Ishikawa (cell line): ENCODE measurements at regions not wholly inside any gene's neighbourhood (a gene's known extent, or its start where the extent isn't known, plus 50 kb on each side); places are given as distances from the start of the nearest gene placed in this dataset.

Experiments
- CEBPB ChIP-seq: IDR thresholded peaks from 2 replicates; pipeline ENCODE4 v1.6.1; 2012
- CREB1 ChIP-seq: IDR thresholded peaks from 2 replicates; pipeline ENCODE4 v1.6.1; 2012; ENCODE audit warnings: low read depth
- EGR1 ChIP-seq: IDR thresholded peaks from 2 replicates; pipeline ENCODE4 v1.6.1; 2012
- EP300 ChIP-seq: IDR thresholded peaks from 2 replicates; pipeline ENCODE4 v1.6.1; 2012; ENCODE audit warnings: borderline replicate concordance
- FOXM1 ChIP-seq: IDR thresholded peaks from 2 replicates; pipeline ENCODE4 v1.6.1; 2012; ENCODE audit warnings: low read depth, borderline replicate concordance
- NFIC ChIP-seq: IDR thresholded peaks from 2 replicates; pipeline ENCODE4 v1.6.1; 2012
- RAD21 ChIP-seq: IDR thresholded peaks from 2 replicates; pipeline ENCODE4 v1.6.1; 2012; ENCODE audit warnings: low read depth
- TAF1 ChIP-seq: IDR thresholded peaks from 2 replicates; pipeline ENCODE4 v1.6.1; 2012; ENCODE audit warnings: low read depth, mild to moderate bottlenecking
- TCF12 ChIP-seq: IDR thresholded peaks from 2 replicates; pipeline ENCODE4 v1.6.1; 2012; ENCODE audit warnings: low read depth
- TEAD4 ChIP-seq: IDR thresholded peaks from 2 replicates; pipeline ENCODE4 v1.6.1; 2012
- YY1 ChIP-seq: IDR thresholded peaks from 2 replicates; pipeline ENCODE4 v1.6.1; 2012; ENCODE audit warnings: low read depth
- ZBTB7A ChIP-seq: IDR thresholded peaks from 2 replicates; pipeline ENCODE4 v1.6.1; 2012; ENCODE audit warnings: low read depth
- TF ChIP-seq, protein P1 (sequence below): IDR thresholded peaks from 2 replicates; pipeline ENCODE4 v1.6.1; 2012; ENCODE audit warnings: low read depth, mild to moderate bottlenecking
- TF ChIP-seq, protein P2 (sequence below): IDR thresholded peaks from 2 replicates; pipeline ENCODE4 v1.6.1; 2012
- TF ChIP-seq, protein P3 (sequence below): IDR thresholded peaks from 2 replicates; pipeline ENCODE4 v1.6.1; 2012

DNA sequence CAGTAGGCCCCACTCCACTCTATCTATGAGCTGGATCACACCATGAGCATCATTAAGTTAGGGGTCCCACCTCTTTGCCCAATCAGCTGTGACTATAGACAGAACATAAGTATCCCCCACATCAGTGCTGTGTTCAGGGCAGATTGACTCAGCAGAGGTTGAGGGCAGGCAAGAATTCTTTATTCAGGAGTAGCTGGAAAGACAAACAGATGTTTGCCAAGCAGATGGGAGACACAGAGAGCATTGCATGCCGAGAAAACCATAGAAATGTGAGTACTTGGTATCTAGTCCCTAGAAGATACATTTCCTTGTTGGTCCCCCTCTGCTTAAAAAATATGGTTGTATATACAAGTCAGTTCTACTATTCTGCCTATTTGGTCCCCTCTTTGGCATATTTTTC, 440.8 kb downstream of the RAP2B start:
- TF ChIP-seq TEAD4: no peak
- no peak for TF ChIP-seq YY1
- no peak for TF ChIP-seq FOXM1
- TF ChIP-seq, protein P1, sequence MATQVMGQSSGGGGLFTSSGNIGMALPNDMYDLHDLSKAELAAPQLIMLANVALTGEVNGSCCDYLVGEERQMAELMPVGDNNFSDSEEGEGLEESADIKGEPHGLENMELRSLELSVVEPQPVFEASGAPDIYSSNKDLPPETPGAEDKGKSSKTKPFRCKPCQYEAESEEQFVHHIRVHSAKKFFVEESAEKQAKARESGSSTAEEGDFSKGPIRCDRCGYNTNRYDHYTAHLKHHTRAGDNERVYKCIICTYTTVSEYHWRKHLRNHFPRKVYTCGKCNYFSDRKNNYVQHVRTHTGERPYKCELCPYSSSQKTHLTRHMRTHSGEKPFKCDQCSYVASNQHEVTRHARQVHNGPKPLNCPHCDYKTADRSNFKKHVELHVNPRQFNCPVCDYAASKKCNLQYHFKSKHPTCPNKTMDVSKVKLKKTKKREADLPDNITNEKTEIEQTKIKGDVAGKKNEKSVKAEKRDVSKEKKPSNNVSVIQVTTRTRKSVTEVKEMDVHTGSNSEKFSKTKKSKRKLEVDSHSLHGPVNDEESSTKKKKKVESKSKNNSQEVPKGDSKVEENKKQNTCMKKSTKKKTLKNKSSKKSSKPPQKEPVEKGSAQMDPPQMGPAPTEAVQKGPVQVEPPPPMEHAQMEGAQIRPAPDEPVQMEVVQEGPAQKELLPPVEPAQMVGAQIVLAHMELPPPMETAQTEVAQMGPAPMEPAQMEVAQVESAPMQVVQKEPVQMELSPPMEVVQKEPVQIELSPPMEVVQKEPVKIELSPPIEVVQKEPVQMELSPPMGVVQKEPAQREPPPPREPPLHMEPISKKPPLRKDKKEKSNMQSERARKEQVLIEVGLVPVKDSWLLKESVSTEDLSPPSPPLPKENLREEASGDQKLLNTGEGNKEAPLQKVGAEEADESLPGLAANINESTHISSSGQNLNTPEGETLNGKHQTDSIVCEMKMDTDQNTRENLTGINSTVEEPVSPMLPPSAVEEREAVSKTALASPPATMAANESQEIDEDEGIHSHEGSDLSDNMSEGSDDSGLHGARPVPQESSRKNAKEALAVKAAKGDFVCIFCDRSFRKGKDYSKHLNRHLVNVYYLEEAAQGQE: no peak
- no peak for TF ChIP-seq ZBTB7A
- TF ChIP-seq TCF12: no peak
- TF ChIP-seq, protein P2, sequence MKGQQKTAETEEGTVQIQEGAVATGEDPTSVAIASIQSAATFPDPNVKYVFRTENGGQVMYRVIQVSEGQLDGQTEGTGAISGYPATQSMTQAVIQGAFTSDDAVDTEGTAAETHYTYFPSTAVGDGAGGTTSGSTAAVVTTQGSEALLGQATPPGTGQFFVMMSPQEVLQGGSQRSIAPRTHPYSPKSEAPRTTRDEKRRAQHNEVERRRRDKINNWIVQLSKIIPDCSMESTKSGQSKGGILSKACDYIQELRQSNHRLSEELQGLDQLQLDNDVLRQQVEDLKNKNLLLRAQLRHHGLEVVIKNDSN: no peak
- no peak for TF ChIP-seq EP300
- no peak for TF ChIP-seq EGR1
- no peak for TF ChIP-seq CEBPB

DNA sequence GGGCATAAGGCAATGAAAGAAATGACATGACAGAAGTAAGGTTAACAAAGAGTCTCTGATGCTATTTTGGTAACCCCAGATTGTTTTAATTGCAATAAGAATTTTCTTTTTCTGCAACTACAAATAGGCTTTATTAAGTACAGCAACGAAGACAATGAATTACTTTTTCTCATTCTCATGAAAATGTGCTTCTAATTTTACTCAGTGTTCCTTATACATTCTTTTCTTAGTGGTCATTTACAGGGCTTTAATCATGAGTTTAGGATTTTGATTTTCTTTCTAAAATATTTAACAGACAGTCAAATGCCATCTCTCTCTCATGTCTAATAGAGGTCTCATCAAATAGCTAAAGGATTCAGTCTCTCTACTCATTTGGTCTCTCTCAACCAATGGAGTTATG, 452.1 kb downstream of the RAP2B start:
- TF ChIP-seq NFIC (no peak), TAF1 (no peak), RAD21 (no peak), CEBPB (no peak), CREB1 (no peak), EP300 (no peak), ZBTB7A (no peak), FOXM1 (no peak), EGR1 (no peak), TCF12 (no peak), YY1 (no peak)
- TF ChIP-seq, protein P1: no peak

DNA sequence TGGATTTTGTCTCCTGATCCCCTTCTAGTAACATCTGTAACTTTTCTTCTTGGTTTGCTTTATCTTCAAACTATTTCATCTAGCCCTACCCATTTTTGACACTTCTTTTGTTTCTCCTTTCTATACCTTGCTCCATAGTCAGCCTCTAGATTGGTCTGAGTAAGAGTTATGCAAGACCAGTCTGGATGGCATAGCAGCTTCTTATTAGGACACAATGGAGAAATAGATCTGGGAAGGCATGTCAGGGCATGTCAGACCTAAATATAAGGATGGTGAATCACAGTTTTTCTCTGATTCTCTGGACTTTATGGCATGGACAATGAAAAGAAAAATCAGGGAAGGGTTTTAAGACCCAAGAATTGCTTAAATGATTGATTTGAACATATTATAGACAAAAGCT, 452.5 kb downstream of the RAP2B start:
- TF ChIP-seq EP300: no peak
- no peak for TF ChIP-seq YY1
- no peak for TF ChIP-seq FOXM1
- TF ChIP-seq CEBPB: 0 out of 2 replicates have a peak, but pooled peaks have one; percentile 5

DNA sequence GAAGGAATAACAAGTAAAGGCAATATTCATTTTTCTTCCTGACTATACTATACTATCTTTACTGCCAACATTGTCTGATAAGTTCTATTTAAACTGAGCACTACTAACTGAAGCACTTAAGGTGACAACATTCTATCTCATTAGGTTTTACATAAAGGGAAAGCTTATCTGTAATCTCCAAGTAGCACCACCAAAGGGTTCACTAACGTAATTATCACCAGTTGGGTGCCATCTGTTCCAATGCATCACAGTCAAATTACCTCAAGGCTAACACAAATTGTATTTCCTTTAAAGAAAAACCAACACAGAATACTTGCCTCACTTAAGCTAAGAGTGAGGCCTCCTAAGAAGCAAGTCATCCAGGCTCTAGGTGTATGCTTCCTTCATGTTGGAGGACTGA, 453.8 kb downstream of the RAP2B start:
- TF ChIP-seq EGR1: no peak

DNA sequence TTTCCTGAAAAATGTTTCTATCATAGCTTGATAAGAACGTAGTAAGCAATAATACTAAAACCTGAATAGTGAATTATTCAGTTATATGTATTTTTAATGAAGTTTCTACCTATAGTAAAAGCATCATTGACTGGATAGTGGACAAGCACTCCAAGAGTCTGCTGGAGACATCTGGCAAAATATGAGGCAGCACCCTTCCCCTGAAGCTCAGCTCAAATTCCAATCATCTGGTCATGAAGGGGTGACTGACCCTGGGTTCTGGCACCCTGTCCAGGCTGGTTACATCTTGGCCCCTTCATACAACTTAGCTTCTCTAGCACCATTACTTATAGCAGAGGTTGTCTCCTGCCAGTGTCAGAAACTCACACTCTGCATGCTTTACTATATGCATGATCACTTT, 455.4 kb downstream of the RAP2B start:
- TF ChIP-seq YY1: no peak
- TF ChIP-seq FOXM1: no peak
- TF ChIP-seq TEAD4: no peak
- no peak for TF ChIP-seq EP300
- TF ChIP-seq, protein P2: no peak
- TF ChIP-seq TCF12: no peak
- no peak for TF ChIP-seq NFIC
- TF ChIP-seq, protein P3, sequence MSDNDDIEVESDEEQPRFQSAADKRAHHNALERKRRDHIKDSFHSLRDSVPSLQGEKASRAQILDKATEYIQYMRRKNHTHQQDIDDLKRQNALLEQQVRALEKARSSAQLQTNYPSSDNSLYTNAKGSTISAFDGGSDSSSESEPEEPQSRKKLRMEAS: no peak
- TF ChIP-seq EGR1: no peak
- TF ChIP-seq RAD21: no peak
- TF ChIP-seq TAF1: no peak
- no peak for TF ChIP-seq CREB1
- TF ChIP-seq ZBTB7A: no peak
- no peak for TF ChIP-seq CEBPB
- TF ChIP-seq, protein P1: no peak

DNA sequence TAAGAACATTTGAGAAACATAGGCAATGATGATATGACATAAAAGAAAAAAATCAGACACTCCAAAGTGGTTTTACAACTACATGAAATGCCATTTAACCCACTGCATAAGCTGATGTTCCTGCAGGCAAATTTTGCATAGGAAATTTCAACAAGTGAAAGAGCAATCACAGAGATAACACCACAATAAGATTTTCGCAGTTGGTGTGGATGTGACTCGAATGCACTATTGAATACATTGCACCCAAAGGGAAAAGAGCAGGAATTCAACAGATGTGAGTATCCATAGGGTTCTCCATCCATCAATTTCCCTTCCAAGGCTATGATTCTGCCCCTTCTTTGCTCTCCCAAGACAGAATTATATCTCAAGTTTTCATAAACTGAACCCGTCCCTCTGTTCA, 456.1 kb downstream of the RAP2B start:
- TF ChIP-seq RAD21 (no peak), YY1 (no peak), EGR1 (no peak), TAF1 (no peak), CEBPB (no peak), FOXM1 (no peak), NFIC (no peak), TCF12 (no peak), CREB1 (no peak), EP300 (no peak), TEAD4 (no peak), ZBTB7A (no peak)
- TF ChIP-seq, protein P2: no peak
- TF ChIP-seq, protein P1: no peak
- TF ChIP-seq, protein P3: no peak
